HG03558 (cell line): ENCODE measurements at regions not wholly inside any gene's neighbourhood (a gene's known extent, or its start where the extent isn't known, plus 50 kb on each side); places are given as distances from the start of the nearest gene placed in this dataset.

Experiments
- ATAC-seq: cut with Tn5 transposase; IDR thresholded peaks from one replicate; pipeline ENCODE4 v1.9.1; 2021; ENCODE audit warnings: moderate number of reproducible peaks; ENCODE audit not compliant: unreplicated experiment; ENCODE audit errors: extremely low read depth

GRCh38 chr3:110544730-110545129 lies 526.9 kb upstream of the NECTIN3 start:
- ATAC-seq = no peak

- ATAC-seq = no peak
These were observed 521.1 kb upstream of the NECTIN3 start for GRCh38 chr3:110550511-110550910.

- no peak for ATAC-seq
These were observed 509.0 kb upstream of the NECTIN3 start for GRCh38 chr3:110562621-110563020.

GRCh38 chr3:110564674-110565073 lies 506.9 kb upstream of the NECTIN3 start:
- ATAC-seq = no peak

GRCh38 chr3:110567029-110567428 lies 504.6 kb upstream of the NECTIN3 start:
- no peak for ATAC-seq

GRCh38 chr3:110568246-110568645 lies 503.4 kb upstream of the NECTIN3 start:
- ATAC-seq = no peak

GRCh38 chr3:110569073-110569472 lies 502.5 kb upstream of the NECTIN3 start:
- no peak for ATAC-seq

- ATAC-seq = no peak
These were observed 495.9 kb upstream of the NECTIN3 start for GRCh38 chr3:110575702-110576101.

GRCh38 chr3:110576960-110577359 lies 494.7 kb upstream of the NECTIN3 start:
- no peak for ATAC-seq

GRCh38 chr3:110577854-110578253 lies 493.8 kb upstream of the NECTIN3 start:
- no peak for ATAC-seq

GRCh38 chr3:110579840-110580550 lies 491.6 kb upstream of the NECTIN3 start:
- ATAC-seq = no peak

GRCh38 chr3:110583373-110583935 lies 488.2 kb upstream of the NECTIN3 start:
- no peak for ATAC-seq

GRCh38 chr3:110588906-110589305 lies 482.7 kb upstream of the NECTIN3 start:
- ATAC-seq = no peak

GRCh38 chr3:110589341-110589740 lies 482.3 kb upstream of the NECTIN3 start:
- ATAC-seq = no peak

- ATAC-seq = no peak
These were observed 477.9 kb upstream of the NECTIN3 start for GRCh38 chr3:110593749-110594148.

GRCh38 chr3:110598847-110599490 lies 472.6 kb upstream of the NECTIN3 start:
- ATAC-seq = no peak

- no peak for ATAC-seq
These were observed 463.1 kb upstream of the NECTIN3 start for GRCh38 chr3:110608566-110608965.

GRCh38 chr3:110612045-110612444 lies 459.6 kb upstream of the NECTIN3 start:
- no peak for ATAC-seq

GRCh38 chr3:110614186-110614585 lies 457.4 kb upstream of the NECTIN3 start:
- no peak for ATAC-seq

GRCh38 chr3:110615454-110615853 lies 456.2 kb upstream of the NECTIN3 start:
- no peak for ATAC-seq

GRCh38 chr3:110618512-110619226 lies 452.9 kb upstream of the NECTIN3 start:
- ATAC-seq = no peak
